ENCODE measurements at regions not wholly inside any gene's neighbourhood (a gene's known extent, or its start where the extent isn't known, plus 50 kb on each side); places are given as distances from the start of the nearest gene placed in this dataset.

- DNase-seq = no peak
These were observed 307.7 kb downstream of the LMO4 start for GRCh38 chr1:87636198-87636892.

GRCh38 chr1:87638636-87639035 lies 310.0 kb downstream of the LMO4 start:
- no peak for DNase-seq

- DNase-seq = no peak
These were observed 313.3 kb downstream of the LMO4 start for GRCh38 chr1:87641996-87642395.

GRCh38 chr1:87642581-87643221 lies 314.0 kb downstream of the LMO4 start:
- peak in 1 of 2 experiments; percentile 34 for DNase-seq

- DNase-seq = no peak
These were observed 315.4 kb downstream of the LMO4 start for GRCh38 chr1:87644033-87644578.

- peak in 1 of 2 experiments; percentile 17 for DNase-seq
These were observed 316.0 kb downstream of the LMO4 start for GRCh38 chr1:87644579-87645190.

GRCh38 chr1:87647430-87648177 lies 318.9 kb downstream of the LMO4 start:
- no peak for DNase-seq

GRCh38 chr1:87648323-87649119 lies 319.8 kb downstream of the LMO4 start:
- no peak for DNase-seq

- DNase-seq = peak in 1 of 2 experiments; percentile 9
These were observed 321.6 kb downstream of the LMO4 start for GRCh38 chr1:87650306-87650705.

- no peak for DNase-seq
These were observed 323.5 kb downstream of the LMO4 start for GRCh38 chr1:87652176-87652575.

- no peak for DNase-seq
These were observed 336.5 kb downstream of the LMO4 start for GRCh38 chr1:87665151-87665550.

- no peak for DNase-seq
These were observed 338.0 kb downstream of the LMO4 start for GRCh38 chr1:87666681-87667080.

GRCh38 chr1:87669674-87670073 lies 341.0 kb downstream of the LMO4 start:
- DNase-seq = no peak

GRCh38 chr1:87673309-87673708 lies 344.6 kb downstream of the LMO4 start:
- no peak for DNase-seq

GRCh38 chr1:87673748-87674147 lies 345.1 kb downstream of the LMO4 start:
- DNase-seq = no peak

- no peak for DNase-seq
These were observed 346.1 kb downstream of the LMO4 start for GRCh38 chr1:87674791-87675190.

GRCh38 chr1:87678266-87678665 lies 349.6 kb downstream of the LMO4 start:
- DNase-seq = no peak

GRCh38 chr1:87682565-87682964 lies 353.9 kb downstream of the LMO4 start:
- DNase-seq = no peak

- DNase-seq = no peak
These were observed 354.7 kb downstream of the LMO4 start for GRCh38 chr1:87683196-87683956.

- DNase-seq = no peak
These were observed 355.5 kb downstream of the LMO4 start for GRCh38 chr1:87684194-87684593.

- no peak for DNase-seq
These were observed 356.1 kb downstream of the LMO4 start for GRCh38 chr1:87684713-87685205.

All from NCI-H446 (cell line).